HCT116 (cell line): ENCODE measurements at regions not wholly inside any gene's neighbourhood (a gene's known extent, or its start where the extent isn't known, plus 50 kb on each side); places are given as distances from the start of the nearest gene placed in this dataset.

ENCODE experiments used
- ATAC-seq: fragments of 200-7000 bp; cut with Tn5 transposase; 2 replicates; pipeline ENCODE4 v1.9.1; 2020; ENCODE audit warnings: mild to moderate bottlenecking, moderate library complexity
- BruUV-seq: library from RNA; stranded (reverse); fragments of 400-500 nt; replicated peaks from 2 replicates; lab custom pipeline; 2021; lab: Mats Ljungman, UMichigan
- CTCF ChIA-PET: fragments of 300-600 bp; sonication (Branson Sonifier 250); formaldehyde crosslinking; loops from one replicate; lab custom pipeline; 2021; ENCODE audit warnings: antibody characterized with exemption; lab: Charles Lee
- POLR2A ChIA-PET: fragments of 300-600, 350-600 bp; sonication (Branson Sonifier 250); formaldehyde crosslinking; loops from one replicate; lab custom pipeline; 2021; ENCODE audit warnings: antibody characterized with exemption; lab: Charles Lee
- RAD21 ChIA-PET, 2 experiments: fragments of 300-600 bp; sonication (Branson Sonifier 250); formaldehyde crosslinking; loops; one replicate each; lab custom pipeline; 2023; ENCODE audit warnings: low total read pairs in 2 of 2; ENCODE audit not compliant: uncharacterized antibody in 2 of 2, unreplicated experiment in 2 of 2, low non-redundant PET in 1 of 2; lab: Charles Lee
- DNase-seq: peaks from one replicate; pipeline ENCODE4 v3.0.0-alpha.2; 2010; ENCODE audit warnings: low read depth, low spot score
- H2AFZ ChIP-seq: fragments of 200-600 bp; shearing (Covaris generic), sonication (generic); 2 replicates; pipeline ENCODE4 v1.6.1; 2017; ENCODE audit warnings: low read depth, mixed run types, mixed read lengths, antibody characterized with exemption, low read length; ENCODE audit not compliant: poor library complexity, severe bottlenecking
- H3K27ac ChIP-seq: 2 replicates; pipeline ENCODE4 v1.5.1; 2012; ENCODE audit warnings: low read depth, low read length
- H3K27me3 ChIP-seq: fragments of 200-600 bp; sonication (generic); 2 replicates; pipeline ENCODE4 v1.6.1; 2016; ENCODE audit warnings: mixed run types, low read length, mixed read lengths; ENCODE audit not compliant: insufficient read depth
- H3K36me3 ChIP-seq, 2 experiments: fragments of 200-500 bp in 1 of 2; fragments of 200-600 bp in 1 of 2; sonication (Bioruptor generic) in 1 of 2; sonication (generic) in 1 of 2; 2 replicates each; pipeline versions ENCODE4 v1.5.1 to v1.6.1; 2014 to 2016; ENCODE audit warnings: low read length in 2 of 2, inconsistent platforms in 1 of 2, mixed read lengths in 1 of 2, mixed run types in 1 of 2; ENCODE audit not compliant: insufficient read depth in 2 of 2, control insufficient read depth in 1 of 2
- H3K4me1 ChIP-seq, 2 experiments: fragments of 200-600 bp in 1 of 2; sonication (generic) in 1 of 2; 2 replicates each; pipeline versions ENCODE4 v1.5.1 to v1.6.1; 2012 to 2017; ENCODE audit warnings: low read length in 2 of 2, inconsistent platforms in 1 of 2, mild to moderate bottlenecking in 1 of 2, mixed read lengths in 1 of 2, mixed run types in 1 of 2, moderate library complexity in 1 of 2; ENCODE audit not compliant: insufficient read depth in 2 of 2, control insufficient read depth in 1 of 2
- H3K4me2 ChIP-seq: fragments of 200-600 bp; sonication (generic); 2 replicates; pipeline ENCODE4 v1.6.1; 2017; ENCODE audit warnings: mixed run types, low read length, mixed read lengths
- H3K4me3 ChIP-seq, 2 experiments: fragments of 200-600 bp in 1 of 2; sonication (generic) in 1 of 2; replicated peaks in 1 of 2; 2 replicates each; pipeline ENCODE4 v1.5.1; 2011 to 2016; ENCODE audit warnings: low read length in 2 of 2, control low read depth in 1 of 2, low read depth in 1 of 2, mild to moderate bottlenecking in 1 of 2, mixed read lengths in 1 of 2, mixed run types in 1 of 2
- H3K79me2 ChIP-seq: fragments of 200-600 bp; sonication (generic); 2 replicates; pipeline ENCODE4 v1.6.1; 2017; ENCODE audit warnings: mild to moderate bottlenecking, mixed run types, low read length, moderate library complexity, mixed read lengths; ENCODE audit not compliant: insufficient read depth
- H3K9ac ChIP-seq: fragments of 200-600 bp; sonication (generic); 2 replicates; pipeline ENCODE4 v1.6.1; 2016; ENCODE audit warnings: low read length, mixed read lengths
- H3K9me2 ChIP-seq: fragments of 200-600 bp; sonication (generic), shearing (Covaris generic); 2 replicates; pipeline ENCODE4 v1.6.1; 2017; ENCODE audit warnings: mixed run types, mild to moderate bottlenecking, moderate library complexity; ENCODE audit not compliant: insufficient read depth
- H3K9me3 ChIP-seq, 2 experiments: fragments of 200-500 bp in 1 of 2; fragments of 200-600 bp in 1 of 2; sonication (Bioruptor generic) in 1 of 2; sonication (generic) in 1 of 2; 2 replicates each; pipeline ENCODE4 v1.6.1; 2014 to 2017; ENCODE audit warnings: low read length in 2 of 2, mixed read lengths in 2 of 2, inconsistent platforms in 1 of 2, low read depth in 1 of 2, mild to moderate bottlenecking in 1 of 2, mixed run types in 1 of 2, moderate library complexity in 1 of 2; ENCODE audit not compliant: control insufficient read depth in 1 of 2, insufficient read depth in 1 of 2
- H4K20me1 ChIP-seq: fragments of 200-600 bp; sonication (generic), shearing (Covaris generic); 2 replicates; pipeline ENCODE4 v1.6.1; 2017; ENCODE audit warnings: mixed run types, mild to moderate bottlenecking, moderate library complexity; ENCODE audit not compliant: insufficient read depth
- CBX3 ChIP-seq: IDR thresholded peaks from 2 replicates; pipeline ENCODE4 v1.6.1; 2012; ENCODE audit warnings: low read depth
- EGR1 ChIP-seq: IDR thresholded peaks from 2 replicates; pipeline ENCODE4 v1.6.1; 2012; ENCODE audit warnings: low read depth
- ELF1 ChIP-seq: IDR thresholded peaks from 2 replicates; pipeline ENCODE4 v1.6.1; 2012; ENCODE audit warnings: low read depth, borderline replicate concordance
- EZH2 ChIP-seq: fragments of 200-600 bp; sonication (generic); IDR thresholded peaks from 2 replicates; pipeline ENCODE4 v1.6.1; 2017; ENCODE audit warnings: antibody characterized with exemption, mixed run types
- EZH2phosphoT487 ChIP-seq: fragments of 200-600 bp; IDR thresholded peaks from 2 replicates; pipeline ENCODE4 v1.6.1; 2018; ENCODE audit warnings: antibody characterized with exemption, borderline replicate concordance
- FOSL1 ChIP-seq: IDR thresholded peaks from 2 replicates; pipeline ENCODE4 v1.6.1; 2012; ENCODE audit warnings: low read depth
- JUND ChIP-seq: IDR thresholded peaks from 2 replicates; pipeline ENCODE4 v1.6.1; 2012
- POLR2A ChIP-seq: IDR thresholded peaks from 2 replicates; pipeline ENCODE4 v1.7.0; 2011; ENCODE audit warnings: borderline replicate concordance; ENCODE audit not compliant: insufficient read depth, insufficient read length; ENCODE audit errors: extremely low read depth
- POLR2AphosphoS5 ChIP-seq: IDR thresholded peaks from 2 replicates; pipeline ENCODE4 v1.6.1; 2011; ENCODE audit warnings: mild to moderate bottlenecking, low read depth, low read length, moderate library complexity
- RAD21 ChIP-seq: IDR thresholded peaks from 2 replicates; pipeline ENCODE4 v1.6.1; 2012; ENCODE audit warnings: low read depth, mild to moderate bottlenecking
- SIN3A ChIP-seq: IDR thresholded peaks from 2 replicates; pipeline ENCODE4 v1.6.1; 2012; ENCODE audit warnings: low read depth
- SP1 ChIP-seq: IDR thresholded peaks from 2 replicates; pipeline ENCODE4 v1.6.1; 2012; ENCODE audit warnings: low read depth
- SRF ChIP-seq: IDR thresholded peaks from 2 replicates; pipeline ENCODE4 v1.6.1; 2012; ENCODE audit warnings: low read depth
- TCF7L2 ChIP-seq: IDR thresholded peaks from 2 replicates; pipeline ENCODE4 v1.7.0; 2011; ENCODE audit warnings: borderline replicate concordance, inconsistent platforms; ENCODE audit not compliant: insufficient read depth, insufficient read length; ENCODE audit errors: extremely low read depth
- ZFX ChIP-seq: fragments of 450-650 bp; IDR thresholded peaks from 2 replicates; pipeline ENCODE4 v1.6.1; 2017
- intact Hi-C: fragments of 100-400 bp; cut with micrococcal nuclease; formaldehyde crosslinking; loops from 2 replicates; pipeline ENCODE4 v1.10.0; 2022
- TF ChIP-seq, protein P1 (sequence below): IDR thresholded peaks from 2 replicates; pipeline ENCODE4 v1.6.1; 2011; ENCODE audit warnings: mild to moderate bottlenecking, low read length, moderate library complexity; ENCODE audit not compliant: insufficient replicate concordance; ENCODE audit errors: extremely low read depth

GRCh38 chr6:84415517-84415916 is 188.1 kb upstream of the CEP162 start:
- BruUV-seq: no TSS peak
- no peak for DNase-seq
- POLR2A ChIA-PET: no interaction called here

GRCh38 chr6:84415068-84415467 is 187.6 kb upstream of the CEP162 start:
- ChIA-PET CTCF (no interaction called here), POLR2A (no interaction called here), RAD21 (no interaction called here)
- ATAC-seq (no peak), DNase-seq (no peak)
- H3K36me3 ChIP-seq: no peaks in the 10 kb centered on the region
- no peaks in the 10 kb centered on the region for H4K20me1 ChIP-seq
- no peaks in the 10 kb centered on the region for H3K9me3 ChIP-seq
- H3K4me2 ChIP-seq: no peak overlapping the region
- peaks cover 34% of the 10 kb centered on the region for H3K27me3 ChIP-seq
- no peaks in the 10 kb centered on the region for H3K9me2 ChIP-seq
- no peak overlapping the region for H3K27ac ChIP-seq
- no TSS peak for BruUV-seq
- H3K4me1 ChIP-seq: no peaks in the 10 kb centered on the region
- intact Hi-C loops: loop anchor here (10.0 kb wide), 1 partner anchor 530 kb away; no protein-coding TSS in a partner anchor
- no peak overlapping the region for H2AFZ ChIP-seq
- H3K79me2 ChIP-seq: no peaks in the 10 kb centered on the region
- no peak overlapping the region for H3K9ac ChIP-seq
- no peak overlapping the region for H3K4me3 ChIP-seq
- no peak for TF ChIP-seq POLR2AphosphoS5
- no peak for TF ChIP-seq SRF
- no peak for TF ChIP-seq SP1
- TF ChIP-seq JUND: no peak
- TF ChIP-seq EGR1: no peak
- no peak for TF ChIP-seq RAD21

More at GRCh38 chr6:84415517-84415916, 188.1 kb upstream of the CEP162 start:
- Histone ChIP-seq H3K36me3 (no peaks in the 10 kb centered on the region), H3K79me2 (no peaks in the 10 kb centered on the region), H4K20me1 (no peaks in the 10 kb centered on the region), H3K27ac (no peak overlapping the region), H3K4me1 (no peaks in the 10 kb centered on the region), H3K9me3 (no peaks in the 10 kb centered on the region), H3K27me3 (peaks cover 32% of the 10 kb centered on the region), H3K4me3 (no peak overlapping the region), H3K9me2 (no peaks in the 10 kb centered on the region), H3K9ac (no peak overlapping the region), H3K4me2 (no peak overlapping the region), H2AFZ (no peak overlapping the region)
- no peak for ATAC-seq
- no peak for TF ChIP-seq SRF
- no peak for TF ChIP-seq EGR1
- TF ChIP-seq SP1: no peak
- TF ChIP-seq ZFX: no peak
- TF ChIP-seq FOSL1: no peak
- no peak for TF ChIP-seq TCF7L2
- TF ChIP-seq CBX3: no peak
- TF ChIP-seq SIN3A: no peak
- no peak for TF ChIP-seq POLR2AphosphoS5
- TF ChIP-seq POLR2A: no peak
- no peak for TF ChIP-seq EZH2
- TF ChIP-seq EZH2phosphoT487: no peak
- TF ChIP-seq ELF1: no peak
- TF ChIP-seq, protein P1, sequence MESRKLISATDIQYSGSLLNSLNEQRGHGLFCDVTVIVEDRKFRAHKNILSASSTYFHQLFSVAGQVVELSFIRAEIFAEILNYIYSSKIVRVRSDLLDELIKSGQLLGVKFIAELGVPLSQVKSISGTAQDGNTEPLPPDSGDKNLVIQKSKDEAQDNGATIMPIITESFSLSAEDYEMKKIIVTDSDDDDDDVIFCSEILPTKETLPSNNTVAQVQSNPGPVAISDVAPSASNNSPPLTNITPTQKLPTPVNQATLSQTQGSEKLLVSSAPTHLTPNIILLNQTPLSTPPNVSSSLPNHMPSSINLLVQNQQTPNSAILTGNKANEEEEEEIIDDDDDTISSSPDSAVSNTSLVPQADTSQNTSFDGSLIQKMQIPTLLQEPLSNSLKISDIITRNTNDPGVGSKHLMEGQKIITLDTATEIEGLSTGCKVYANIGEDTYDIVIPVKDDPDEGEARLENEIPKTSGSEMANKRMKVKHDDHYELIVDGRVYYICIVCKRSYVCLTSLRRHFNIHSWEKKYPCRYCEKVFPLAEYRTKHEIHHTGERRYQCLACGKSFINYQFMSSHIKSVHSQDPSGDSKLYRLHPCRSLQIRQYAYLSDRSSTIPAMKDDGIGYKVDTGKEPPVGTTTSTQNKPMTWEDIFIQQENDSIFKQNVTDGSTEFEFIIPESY: no peak
- CTCF ChIA-PET: no interaction called here
- RAD21 ChIA-PET: no interaction called here
- intact Hi-C loops: loop anchor here (10.0 kb wide), 1 partner anchor 531 kb away; no protein-coding TSS in a partner anchor
